Endodermal cell (in vitro differentiated cells): ENCODE measurements at regions not wholly inside any gene's neighbourhood (a gene's known extent, or its start where the extent isn't known, plus 50 kb on each side); places are given as distances from the start of the nearest gene placed in this dataset.
A peak's percentile ranks its signal among the peaks of the same experiment; 100 is the strongest.

ENCODE experiments used
- DNase-seq: peaks from one replicate; pipeline ENCODE4 v3.0.0-alpha.2; 2017
- H3K27ac ChIP-seq: 2 replicates; pipeline ENCODE4 v1.5.1; 2013; ENCODE audit warnings: mild to moderate bottlenecking, low read depth, low read length, moderate library complexity
- H3K27me3 ChIP-seq: 2 replicates; pipeline ENCODE4 v1.6.1; 2013; ENCODE audit warnings: mild to moderate bottlenecking, low read length, moderate library complexity; ENCODE audit not compliant: insufficient read depth, control insufficient read depth, poor library complexity, severe bottlenecking
- H3K36me3 ChIP-seq: 2 replicates; pipeline ENCODE4 v1.7.0; 2013; ENCODE audit warnings: mild to moderate bottlenecking, low read length, moderate library complexity; ENCODE audit not compliant: control insufficient read depth, insufficient read depth
- H3K4me1 ChIP-seq: one replicate; pipeline ENCODE4 v1.7.0; 2013; ENCODE audit warnings: low read length; ENCODE audit not compliant: control insufficient read depth, insufficient read depth
- H3K4me3 ChIP-seq: 2 replicates; pipeline ENCODE4 v1.5.1; 2013; ENCODE audit warnings: mild to moderate bottlenecking, low read length, moderate library complexity
- H3K9ac ChIP-seq: 2 replicates; pipeline ENCODE4 v1.6.1; 2013; ENCODE audit warnings: mild to moderate bottlenecking, low read length, moderate library complexity; ENCODE audit not compliant: poor library complexity, severe bottlenecking; ENCODE audit errors: extremely low read depth
- H3K9me3 ChIP-seq: 2 replicates; pipeline ENCODE4 v1.6.1; 2013; ENCODE audit warnings: mild to moderate bottlenecking, low read length, moderate library complexity; ENCODE audit not compliant: control insufficient read depth
- H3K27ac Mint-ChIP-seq: 2 replicates; pipeline ENCODE4 v1.8.0; 2020; ENCODE audit warnings: mixed read lengths
- H3K27me3 Mint-ChIP-seq: 2 replicates; pipeline ENCODE4 v1.8.0; 2021; ENCODE audit warnings: mild to moderate bottlenecking, mixed read lengths; ENCODE audit not compliant: insufficient read depth
- H3K36me3 Mint-ChIP-seq: 2 replicates; pipeline ENCODE4 v1.8.0; 2020; ENCODE audit warnings: low read depth, mixed read lengths
- H3K4me1 Mint-ChIP-seq: 2 replicates; pipeline ENCODE4 v1.8.0; 2020; ENCODE audit warnings: mixed read lengths
- H3K4me3 Mint-ChIP-seq: 2 replicates; pipeline ENCODE4 v1.8.0; 2020; ENCODE audit warnings: mild to moderate bottlenecking, moderate library complexity, mixed read lengths
- H3K9me3 Mint-ChIP-seq: 2 replicates; pipeline ENCODE4 v1.8.0; 2020; ENCODE audit warnings: mild to moderate bottlenecking, mixed read lengths
- WGBS, 2 experiments: methylation state at CpG; one replicate each; pipeline versions ENCODE4 v1.1.5 to v1.1.7; 2013; ENCODE audit warnings: missing lambda C conversion rate in 2 of 2, mixed read lengths in 1 of 2; ENCODE audit not compliant: insufficient coverage in 1 of 2, insufficient read length in 1 of 2; 5-methylcytosine and 5-hydroxymethylcytosine counted together
- TF ChIP-seq, protein P1 (sequence below): fragments of 200-600 bp; sonication (generic); conservative IDR thresholded peaks from 2 replicates; pipeline ENCODE4 v1.5.0; 2021; ENCODE audit warnings: antibody characterized with exemption, mild to moderate bottlenecking

GRCh38 chr9:106697750-106698502, 165.0 kb upstream of the ZNF462 start:
- no peak overlapping the region for H3K4me3 Mint-ChIP-seq
- Histone ChIP-seq H3K9ac (no peak overlapping the region), H3K4me1 (no peaks in the 10 kb centered on the region), H3K4me3 (no peak overlapping the region), H3K27ac (no peak overlapping the region), H3K9me3 (no peaks in the 10 kb centered on the region), H3K36me3 (no peaks in the 10 kb centered on the region), H3K27me3 (no peaks in the 10 kb centered on the region)
- no peaks in the 10 kb centered on the region for H3K27me3 Mint-ChIP-seq
- no peaks in the 10 kb centered on the region for H3K9me3 Mint-ChIP-seq
- 90 to 92% methylated on average over 10 to 16 of the region's 16 CpGs for WGBS, 2 experiments
- DNase-seq = peak; percentile 47
- TF ChIP-seq, protein P1, sequence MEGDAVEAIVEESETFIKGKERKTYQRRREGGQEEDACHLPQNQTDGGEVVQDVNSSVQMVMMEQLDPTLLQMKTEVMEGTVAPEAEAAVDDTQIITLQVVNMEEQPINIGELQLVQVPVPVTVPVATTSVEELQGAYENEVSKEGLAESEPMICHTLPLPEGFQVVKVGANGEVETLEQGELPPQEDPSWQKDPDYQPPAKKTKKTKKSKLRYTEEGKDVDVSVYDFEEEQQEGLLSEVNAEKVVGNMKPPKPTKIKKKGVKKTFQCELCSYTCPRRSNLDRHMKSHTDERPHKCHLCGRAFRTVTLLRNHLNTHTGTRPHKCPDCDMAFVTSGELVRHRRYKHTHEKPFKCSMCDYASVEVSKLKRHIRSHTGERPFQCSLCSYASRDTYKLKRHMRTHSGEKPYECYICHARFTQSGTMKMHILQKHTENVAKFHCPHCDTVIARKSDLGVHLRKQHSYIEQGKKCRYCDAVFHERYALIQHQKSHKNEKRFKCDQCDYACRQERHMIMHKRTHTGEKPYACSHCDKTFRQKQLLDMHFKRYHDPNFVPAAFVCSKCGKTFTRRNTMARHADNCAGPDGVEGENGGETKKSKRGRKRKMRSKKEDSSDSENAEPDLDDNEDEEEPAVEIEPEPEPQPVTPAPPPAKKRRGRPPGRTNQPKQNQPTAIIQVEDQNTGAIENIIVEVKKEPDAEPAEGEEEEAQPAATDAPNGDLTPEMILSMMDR = no peak
- H3K4me1 Mint-ChIP-seq = peaks cover 2% of the 10 kb centered on the region
- no peak overlapping the region for H3K27ac Mint-ChIP-seq
- no peaks in the 10 kb centered on the region for H3K36me3 Mint-ChIP-seq

- Mint-ChIP-seq H3K4me3 (no peak overlapping the region), H3K27me3 (no peaks in the 10 kb centered on the region), H3K4me1 (no peaks in the 10 kb centered on the region), H3K27ac (no peak overlapping the region), H3K9me3 (peaks cover 4% of the 10 kb centered on the region), H3K36me3 (no peaks in the 10 kb centered on the region)
- no peaks in the 10 kb centered on the region for H3K27me3 ChIP-seq
- H3K27ac ChIP-seq = no peak overlapping the region
- H3K4me1 ChIP-seq = no peaks in the 10 kb centered on the region
- H3K4me3 ChIP-seq = no peak overlapping the region
- no peaks in the 10 kb centered on the region for H3K9me3 ChIP-seq
- no peak for DNase-seq
- no peak overlapping the region for H3K9ac ChIP-seq
- no peaks in the 10 kb centered on the region for H3K36me3 ChIP-seq
- TF ChIP-seq, protein P1 = no peak
Measured at GRCh38 chr9:106700676-106701075, 162.3 kb upstream of the ZNF462 start.

DNA sequence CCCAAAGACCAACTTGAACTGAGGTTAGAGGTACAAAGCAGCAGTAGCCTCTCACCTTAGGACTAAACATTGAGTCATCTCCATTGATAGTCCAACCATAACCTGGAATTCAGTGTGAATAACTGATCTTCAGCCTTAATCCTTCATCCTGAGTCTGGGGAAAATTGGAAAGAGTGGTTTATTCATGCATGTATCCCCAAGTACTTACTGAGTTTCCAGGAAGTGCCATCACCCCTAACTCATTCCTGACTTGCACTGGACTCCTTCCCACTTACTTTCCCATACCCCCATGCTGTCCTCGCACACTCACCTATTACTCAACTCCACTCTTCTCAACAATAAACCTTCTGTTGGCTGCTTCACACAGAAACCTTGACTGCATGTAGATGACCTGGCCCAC, 161.4 kb upstream of the ZNF462 start:
- Mint-ChIP-seq H3K36me3 (no peaks in the 10 kb centered on the region), H3K27me3 (no peaks in the 10 kb centered on the region), H3K4me1 (no peaks in the 10 kb centered on the region), H3K9me3 (peaks cover 4% of the 10 kb centered on the region), H3K4me3 (no peak overlapping the region), H3K27ac (no peak overlapping the region)
- no peaks in the 10 kb centered on the region for H3K4me1 ChIP-seq
- H3K36me3 ChIP-seq = no peaks in the 10 kb centered on the region
- no peak overlapping the region for H3K4me3 ChIP-seq
- TF ChIP-seq, protein P1 = no peak
- no peak overlapping the region for H3K27ac ChIP-seq
- no peaks in the 10 kb centered on the region for H3K9me3 ChIP-seq
- no peak overlapping the region for H3K9ac ChIP-seq
- H3K27me3 ChIP-seq = no peaks in the 10 kb centered on the region
- DNase-seq = no peak
- WGBS, 2 experiments = 83 to 91% methylated on average over 1 of the region's 1 CpG
